ENCODE measurements at regions not wholly inside any gene's neighbourhood (a gene's known extent, or its start where the extent isn't known, plus 50 kb on each side); places are given as distances from the start of the nearest gene placed in this dataset.

GRCh38 chr21:35559128-35559828 is 501.0 kb downstream of the SETD4 start:
- TF ChIP-seq EZH2 (IDR thresholded peaks at IDR 0.05; ENCODE audit: insufficient read depth, poor library complexity, severe bottlenecking): no peak
- TF ChIP-seq EZH2phosphoT487 (IDR thresholded peaks at IDR 0.05; ENCODE audit: insufficient read depth, low read depth): no peak
